IMR-90 (cell line): ENCODE measurements at regions not wholly inside any gene's neighbourhood (a gene's known extent, or its start where the extent isn't known, plus 50 kb on each side); places are given as distances from the start of the nearest gene placed in this dataset.

ENCODE experiments used
- BHLHE40 ChIP-seq: fragments of 150-350 bp; IDR thresholded peaks from 2 replicates; pipeline ENCODE4 v1.6.1; 2016; ENCODE audit warnings: mild to moderate bottlenecking, low read depth, low read length
- CEBPB ChIP-seq: IDR thresholded peaks from 2 replicates; pipeline ENCODE4 v1.6.1; 2012; ENCODE audit warnings: low read depth, low read length, improper control_type of control experiment
- CTCF ChIP-seq: conservative IDR thresholded peaks from 2 replicates; pipeline ENCODE4 v1.5.1; 2012; ENCODE audit warnings: mild to moderate bottlenecking, low read depth, low read length, improper control_type of control experiment
- POLR2A ChIP-seq: IDR thresholded peaks from 2 replicates; pipeline ENCODE4 v1.6.1; 2012; ENCODE audit warnings: mild to moderate bottlenecking, low read depth, low read length
- SMC3 ChIP-seq: fragments of 150-350 bp; IDR thresholded peaks from 2 replicates; pipeline ENCODE4 v1.6.1; 2016; ENCODE audit warnings: low read depth, mild to moderate bottlenecking, antibody characterized with exemption, low read length, moderate library complexity
- USF2 ChIP-seq: fragments of 150-350 bp; IDR thresholded peaks from 2 replicates; pipeline ENCODE4 v1.6.1; 2017; ENCODE audit warnings: mild to moderate bottlenecking, antibody characterized with exemption, low read length, low read depth

- TF ChIP-seq CTCF, result no peak
- no peak for TF ChIP-seq POLR2A
- TF ChIP-seq USF2, result no peak
- TF ChIP-seq CEBPB, result no peak
- TF ChIP-seq BHLHE40, result no peak
- TF ChIP-seq SMC3, result no peak
Observed at GRCh38 chr5:79872291-79872690, 118.8 kb downstream of the MTX3 start.
